ENCODE measurements at regions not wholly inside any gene's neighbourhood (a gene's known extent, or its start where the extent isn't known, plus 50 kb on each side); places are given as distances from the start of the nearest gene placed in this dataset.

DNA sequence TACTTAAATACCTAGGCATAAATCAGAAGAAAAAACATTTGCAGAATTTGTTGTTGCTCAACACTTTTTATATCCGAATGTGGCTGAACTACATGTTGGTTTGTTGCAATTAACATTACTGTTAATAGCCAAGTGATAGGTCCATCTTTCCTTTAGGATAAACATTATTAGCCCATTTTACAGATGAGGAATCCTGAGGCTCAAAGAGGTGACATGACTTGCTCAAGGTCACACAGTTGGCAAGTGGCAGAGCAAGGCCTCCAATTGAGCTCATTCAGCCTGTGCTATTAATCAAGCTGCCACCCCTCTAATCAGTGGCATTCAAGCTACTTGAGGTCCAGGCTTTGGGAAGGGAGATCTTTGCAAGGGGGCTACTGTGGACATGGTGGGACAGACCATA lies 125.8 kb upstream of the ATP2B2 start:
- TF ChIP-seq CTCF (IDR thresholded peaks at IDR 0.05; ENCODE audit: low read length): no peak
- TF ChIP-seq EZH2 (IDR thresholded peaks at IDR 0.05; ENCODE audit: borderline replicate concordance, low read length): no peak

All from OCI-LY1 (cell line).